GM23338 (cell line): ENCODE measurements at regions not wholly inside any gene's neighbourhood (a gene's known extent, or its start where the extent isn't known, plus 50 kb on each side); places are given as distances from the start of the nearest gene placed in this dataset.

ENCODE experiments used
- ATAC-seq: fragments of 200-7000 bp; cut with Tn5 transposase; 3 replicates; pipeline ENCODE4 v1.9.1; 2020
- DNase-seq: peaks from one replicate; pipeline ENCODE4 v3.0.0-alpha.2; 2015; ENCODE audit warnings: low spot score
- H2AFZ ChIP-seq: fragments of 200-600 bp; sonication (generic); 2 replicates; pipeline ENCODE4 v1.8.0; 2016; ENCODE audit warnings: antibody characterized with exemption, mild to moderate bottlenecking, moderate library complexity
- H3F3A ChIP-seq: fragments of 200-600 bp; sonication (generic); replicated peaks from 2 replicates; pipeline ENCODE4 v1.8.0; 2017; ENCODE audit warnings: antibody characterized with exemption, mixed run types, low read depth
- H3K27ac ChIP-seq: fragments of 200-600 bp; sonication (generic); 2 replicates; pipeline ENCODE4 v1.6.1; 2016; ENCODE audit warnings: low read depth
- H3K27me3 ChIP-seq: fragments of 200-600 bp; sonication (generic); 2 replicates; pipeline ENCODE4 v1.8.0; 2016; ENCODE audit warnings: mild to moderate bottlenecking, mixed run types, moderate library complexity; ENCODE audit not compliant: insufficient read depth
- H3K36me3 ChIP-seq: fragments of 200-600 bp; sonication (generic); 2 replicates; pipeline ENCODE4 v1.8.0; 2016; ENCODE audit warnings: mild to moderate bottlenecking; ENCODE audit not compliant: insufficient read depth
- H3K4me1 ChIP-seq: fragments of 200-600 bp; sonication (generic); 2 replicates; pipeline ENCODE4 v1.8.0; 2016; ENCODE audit warnings: mild to moderate bottlenecking, moderate library complexity; ENCODE audit not compliant: insufficient read depth
- H3K4me2 ChIP-seq: fragments of 200-600 bp; sonication (generic); 2 replicates; pipeline ENCODE4 v1.7.1; 2017; ENCODE audit warnings: mixed run types
- H3K4me3 ChIP-seq: fragments of 200-600 bp; sonication (generic); 2 replicates; pipeline ENCODE4 v1.6.1; 2016; ENCODE audit warnings: mixed run types
- H3K79me2 ChIP-seq: fragments of 200-600 bp; sonication (generic); replicated peaks from 2 replicates; pipeline ENCODE4 v1.8.0; 2017; ENCODE audit warnings: mild to moderate bottlenecking; ENCODE audit not compliant: insufficient read depth
- H3K9me2 ChIP-seq: fragments of 200-600 bp; sonication (generic); 2 replicates; pipeline ENCODE4 v1.8.0; 2017; ENCODE audit not compliant: insufficient read depth
- H4K20me1 ChIP-seq: fragments of 200-600 bp; sonication (generic); replicated peaks from 2 replicates; pipeline ENCODE4 v1.8.0; 2017; ENCODE audit warnings: mild to moderate bottlenecking; ENCODE audit not compliant: insufficient read depth
- H3K27ac Mint-ChIP-seq: 2 replicates; pipeline ENCODE4 v1.8.0; 2020; ENCODE audit warnings: inconsistent platforms, mild to moderate bottlenecking, moderate library complexity, mixed read lengths
- H3K27me3 Mint-ChIP-seq: 3 replicates; pipeline ENCODE4 v1.8.0; 2022; ENCODE audit warnings: low read depth, mild to moderate bottlenecking, moderate library complexity, mixed read lengths, inconsistent platforms; ENCODE audit not compliant: insufficient read depth, poor library complexity
- H3K36me3 Mint-ChIP-seq: 3 replicates; pipeline ENCODE4 v1.8.0; 2021; ENCODE audit warnings: low read depth, mild to moderate bottlenecking, inconsistent platforms, moderate library complexity, mixed read lengths
- H3K4me1 Mint-ChIP-seq: 3 replicates; pipeline ENCODE4 v1.8.0; 2020; ENCODE audit warnings: mild to moderate bottlenecking, inconsistent platforms, mixed read lengths
- H3K4me3 Mint-ChIP-seq: 3 replicates; pipeline ENCODE4 v1.8.0; 2021; ENCODE audit warnings: moderate library complexity, mild to moderate bottlenecking, inconsistent platforms, mixed read lengths
- H3K9me3 Mint-ChIP-seq: 3 replicates; pipeline ENCODE4 v1.8.0; 2020; ENCODE audit warnings: moderate library complexity, mild to moderate bottlenecking, inconsistent platforms, mixed read lengths
- CREB1 ChIP-seq: fragments of 250-450 bp; sonication (Bioruptor Pico); IDR thresholded peaks from 2 replicates; pipeline ENCODE4 v1.5.0; 2020; ENCODE audit warnings: low read depth, mild to moderate bottlenecking, moderate library complexity
- CTCF ChIP-seq, 2 experiments: fragments of 200-600 bp in 1 of 2; sonication (generic) in 1 of 2; conservative IDR thresholded peaks; 2 replicates each; pipeline versions ENCODE4 v1.5.1 to v1.6.1; 2016 to 2017; ENCODE audit warnings: antibody characterized with exemption in 2 of 2, low read depth in 2 of 2, mild to moderate bottlenecking in 2 of 2, moderate library complexity in 1 of 2
- ETS1 ChIP-seq: IDR thresholded peaks from 2 replicates; pipeline ENCODE4 v1.6.1; 2016; ENCODE audit warnings: antibody characterized with exemption
- EZH2 ChIP-seq: fragments of 200-600 bp; sonication (generic); IDR thresholded peaks from one replicate; pipeline ENCODE4 v1.8.0; 2017; ENCODE audit warnings: antibody characterized with exemption, mild to moderate bottlenecking, low read depth; ENCODE audit not compliant: unreplicated experiment
- EZH2phosphoT487 ChIP-seq: fragments of 200-600 bp; sonication (generic); IDR thresholded peaks from one replicate; pipeline ENCODE4 v1.8.1; 2018; ENCODE audit warnings: antibody characterized with exemption; ENCODE audit not compliant: unreplicated experiment
- JUNB ChIP-seq: IDR thresholded peaks from one replicate; pipeline ENCODE4 v1.6.1; 2016; ENCODE audit warnings: antibody characterized with exemption; ENCODE audit not compliant: unreplicated experiment
- NANOG ChIP-seq: IDR thresholded peaks from 2 replicates; pipeline ENCODE4 v1.6.1; 2016; ENCODE audit warnings: antibody characterized with exemption, borderline replicate concordance
- POLR2AphosphoS5 ChIP-seq: IDR thresholded peaks from 2 replicates; pipeline ENCODE4 v1.6.1; 2016; ENCODE audit warnings: antibody characterized with exemption, low read depth
- REST ChIP-seq: IDR thresholded peaks from one replicate; pipeline ENCODE4 v1.6.1; 2018; ENCODE audit warnings: antibody characterized with exemption; ENCODE audit not compliant: unreplicated experiment
- STAT1 ChIP-seq: IDR thresholded peaks from one replicate; pipeline ENCODE4 v1.6.1; 2016; ENCODE audit warnings: antibody characterized with exemption; ENCODE audit not compliant: unreplicated experiment
- ZNF114 ChIP-seq: fragments of 250-450 bp; sonication (Bioruptor Pico); IDR thresholded peaks from 2 replicates; pipeline ENCODE4 v1.5.0; 2020; ENCODE audit warnings: mild to moderate bottlenecking, moderate library complexity
- ZNF331 ChIP-seq: fragments of 250-450 bp; sonication (Bioruptor Pico); IDR thresholded peaks from 2 replicates; pipeline ENCODE4 v1.5.0; 2020; ENCODE audit warnings: low read depth, mild to moderate bottlenecking, moderate library complexity
- ZNF462 ChIP-seq: fragments of 250-450 bp; sonication (Bioruptor Pico); IDR thresholded peaks from 2 replicates; pipeline ENCODE4 v1.5.0; 2020; ENCODE audit warnings: mild to moderate bottlenecking, moderate library complexity

- H3K4me1 ChIP-seq = no peaks in the 10 kb centered on the region
- H3K27me3 Mint-ChIP-seq = peaks cover 4% of the 10 kb centered on the region
- DNase-seq = no peak
- H3K27ac Mint-ChIP-seq = no peak overlapping the region
- no peak overlapping the region for H3K4me2 ChIP-seq
- no peak overlapping the region for H3K4me3 ChIP-seq
- no peaks in the 10 kb centered on the region; the same call in 1 of the 3 replicates for H3K9me3 Mint-ChIP-seq
- no peaks in the 10 kb centered on the region for H3K36me3 ChIP-seq
- no peaks in the 10 kb centered on the region for H3K27me3 ChIP-seq
- no peak overlapping the region for H3K27ac ChIP-seq
- H3K4me3 Mint-ChIP-seq = no peak overlapping the region
- no peaks in the 10 kb centered on the region for H3K36me3 Mint-ChIP-seq
- H3K79me2 ChIP-seq = no peaks in the 10 kb centered on the region
- no peaks in the 10 kb centered on the region for H4K20me1 ChIP-seq
- H3F3A ChIP-seq = no peaks in the 10 kb centered on the region
- no peak for TF ChIP-seq CTCF (conservative IDR thresholded peaks at IDR 0.05; ENCODE audit: low read depth in 2 of 2)
- TF ChIP-seq STAT1 = no peak
- no peak for TF ChIP-seq ETS1
- TF ChIP-seq CREB1 (CRISPR knock-in tag) = no peak
- TF ChIP-seq NANOG = no peak
- no peak for TF ChIP-seq EZH2phosphoT487
- no peak for TF ChIP-seq EZH2
- no peak for TF ChIP-seq REST
- TF ChIP-seq ZNF114 (CRISPR knock-in tag) = no peak
- TF ChIP-seq ZNF462 (CRISPR knock-in tag) = no peak
- TF ChIP-seq POLR2AphosphoS5 = no peak
- no peak for TF ChIP-seq JUNB
- no peak for TF ChIP-seq ZNF331 (CRISPR knock-in tag)
- no peak overlapping the region for H2AFZ ChIP-seq
- peaks cover 6% of the 10 kb centered on the region; the same call in 2 of the 3 replicates for H3K4me1 Mint-ChIP-seq
- ATAC-seq = no peak
- H3K9me2 ChIP-seq = 0 out of 2 replicates have a peak, but pooled peaks cover 3% of the 10 kb centered on the region
Observed at GRCh38 chr17:33421933-33422332, 128.8 kb upstream of the ASIC2 start.
